IPS-18a (cell line): ENCODE measurements at regions not wholly inside any gene's neighbourhood (a gene's known extent, or its start where the extent isn't known, plus 50 kb on each side); places are given as distances from the start of the nearest gene placed in this dataset.

ENCODE experiments used
- H3K27ac ChIP-seq: one replicate; pipeline ENCODE4 v1.5.1; 2013; ENCODE audit warnings: low read length
- H3K27me3 ChIP-seq: one replicate; pipeline ENCODE4 v1.6.1; 2013; ENCODE audit warnings: mild to moderate bottlenecking, low read length; ENCODE audit not compliant: control insufficient read depth, insufficient read depth
- H3K36me3 ChIP-seq: one replicate; pipeline ENCODE4 v1.6.1; 2013; ENCODE audit warnings: low read depth, low read length; ENCODE audit not compliant: control insufficient read depth
- H3K4me1 ChIP-seq: one replicate; pipeline ENCODE4 v1.6.1; 2013; ENCODE audit warnings: low read depth, low read length; ENCODE audit not compliant: control insufficient read depth
- H3K4me3 ChIP-seq: one replicate; pipeline ENCODE4 v1.5.1; 2013; ENCODE audit warnings: low read length
- H3K9ac ChIP-seq: one replicate; pipeline ENCODE4 v1.6.1; 2013; ENCODE audit warnings: mild to moderate bottlenecking, low read length, moderate library complexity
- H3K9me3 ChIP-seq: one replicate; pipeline ENCODE4 v1.6.1; 2013; ENCODE audit warnings: low read depth, low read length; ENCODE audit not compliant: control insufficient read depth

DNA sequence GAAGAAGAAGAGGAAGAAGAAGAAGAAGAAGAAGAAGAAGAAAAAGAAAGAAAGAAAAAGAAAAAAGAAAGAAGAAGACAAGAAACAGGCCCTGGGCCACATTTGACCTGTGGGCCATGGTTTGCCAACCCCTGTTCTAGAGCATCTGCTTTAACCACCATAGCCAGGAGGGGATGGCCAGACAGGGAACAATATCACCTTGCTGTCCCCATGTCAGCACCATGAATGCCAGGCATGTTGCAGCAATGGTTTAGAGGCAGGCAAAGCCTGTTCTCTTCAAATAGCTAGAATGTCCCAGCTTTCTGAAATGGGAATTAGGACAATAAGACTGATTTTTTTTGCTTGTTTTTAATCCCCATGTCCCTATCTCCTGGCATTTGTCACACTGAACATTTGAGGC lies 338.6 kb upstream of the PLET1 start:
- no peak overlapping the region for H3K9ac ChIP-seq

DNA sequence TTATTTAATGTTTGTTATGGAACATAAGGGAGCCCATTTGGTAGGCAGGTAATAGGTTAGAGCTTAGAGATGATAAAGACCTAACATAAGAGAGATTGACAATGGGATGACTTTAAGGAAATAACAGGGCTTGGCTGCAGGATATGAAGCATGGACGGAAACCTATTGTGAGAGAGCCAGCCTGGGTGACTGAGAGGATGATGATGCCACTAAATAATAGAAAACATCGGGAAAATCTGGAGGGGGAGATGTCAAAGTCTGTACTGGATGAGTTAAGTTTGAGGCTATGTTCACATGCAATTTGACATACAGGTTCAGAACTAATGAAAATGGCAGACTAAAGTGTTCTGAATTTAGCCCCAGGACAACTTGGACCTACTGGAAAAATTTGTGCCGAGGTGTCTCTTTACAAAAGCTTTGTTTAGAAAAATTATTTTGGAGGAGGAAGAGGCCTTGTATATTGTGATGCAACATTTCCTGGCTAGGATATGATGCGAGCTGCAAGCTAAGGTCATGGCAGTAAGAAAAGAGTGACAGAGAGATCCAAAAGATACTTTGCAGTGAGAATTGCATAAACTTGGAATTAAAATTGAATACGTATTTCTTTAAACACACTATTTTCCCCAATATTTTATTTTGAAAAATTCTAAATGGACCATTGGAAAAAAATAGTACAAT lies 339.3 kb upstream of the PLET1 start:
- no peak overlapping the region for H3K9ac ChIP-seq
- no peak overlapping the region for H3K27ac ChIP-seq
- no peaks in the 10 kb centered on the region for H3K27me3 ChIP-seq
- peaks cover 10% of the 10 kb centered on the region for H3K4me1 ChIP-seq
- H3K4me3 ChIP-seq, result no peak overlapping the region
- no peaks in the 10 kb centered on the region for H3K36me3 ChIP-seq
- H3K9me3 ChIP-seq, result no peaks in the 10 kb centered on the region

More for the DNA sequence above, 338.6 kb upstream of the PLET1 start:
- Histone ChIP-seq H3K9me3 (no peaks in the 10 kb centered on the region), H3K27ac (no peak overlapping the region), H3K4me1 (peaks cover 10% of the 10 kb centered on the region), H3K36me3 (no peaks in the 10 kb centered on the region), H3K27me3 (no peaks in the 10 kb centered on the region), H3K4me3 (no peak overlapping the region)

DNA sequence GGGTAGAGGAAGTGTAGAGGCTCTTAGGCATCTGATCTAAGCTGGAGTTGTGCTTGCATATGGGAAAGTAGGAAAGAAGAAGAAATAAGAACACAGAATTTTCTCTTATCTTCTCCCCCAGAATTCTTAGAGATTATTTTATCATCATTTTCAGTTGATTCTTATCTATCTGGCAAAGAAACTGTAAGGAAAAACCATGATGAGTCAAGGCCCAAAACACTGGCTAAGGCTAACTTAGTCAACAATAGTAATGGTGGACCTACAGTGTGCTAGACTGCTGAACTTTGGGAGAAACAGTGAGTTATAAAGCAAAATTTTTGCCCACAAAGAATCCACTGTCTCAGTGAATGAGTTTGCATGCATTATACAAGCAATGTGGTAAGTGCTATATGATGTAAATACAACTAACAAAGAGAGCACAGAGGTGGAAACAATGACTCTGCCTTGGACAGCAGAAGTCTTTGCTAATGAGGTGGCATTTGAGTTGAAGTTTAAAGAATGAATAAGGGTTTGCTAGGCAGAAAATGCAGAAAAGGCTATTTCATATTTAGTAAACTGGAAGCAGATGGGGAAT lies 344.5 kb upstream of the PLET1 start:
- Histone ChIP-seq H3K27ac (no peak overlapping the region), H3K27me3 (no peaks in the 10 kb centered on the region), H3K4me3 (no peak overlapping the region), H3K36me3 (no peaks in the 10 kb centered on the region), H3K9ac (no peak overlapping the region), H3K9me3 (no peaks in the 10 kb centered on the region), H3K4me1 (no peaks in the 10 kb centered on the region)

DNA sequence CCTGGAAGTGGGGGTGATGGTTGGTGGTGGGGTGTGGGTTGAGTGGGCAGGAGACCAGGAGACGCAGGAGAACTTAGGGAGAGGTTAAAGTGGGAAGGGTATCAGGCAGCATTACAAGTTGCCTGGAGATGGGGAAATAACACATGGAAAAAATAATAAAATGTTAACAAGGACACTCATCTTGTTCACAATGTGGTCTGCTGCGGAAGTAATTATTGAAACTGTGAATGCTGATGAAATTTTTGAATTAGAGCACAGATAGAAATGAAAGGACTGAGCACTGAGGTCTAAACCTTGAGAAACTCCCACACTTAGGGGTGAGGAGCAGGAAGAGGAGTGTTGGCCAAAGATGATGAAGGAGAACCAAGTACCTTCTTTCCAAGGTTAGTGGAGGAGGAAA lies 346.0 kb upstream of the PLET1 start:
- Histone ChIP-seq H3K9me3 (no peaks in the 10 kb centered on the region), H3K27ac (no peak overlapping the region), H3K4me3 (no peak overlapping the region), H3K9ac (no peak overlapping the region), H3K27me3 (no peaks in the 10 kb centered on the region), H3K4me1 (no peaks in the 10 kb centered on the region), H3K36me3 (no peaks in the 10 kb centered on the region)

DNA sequence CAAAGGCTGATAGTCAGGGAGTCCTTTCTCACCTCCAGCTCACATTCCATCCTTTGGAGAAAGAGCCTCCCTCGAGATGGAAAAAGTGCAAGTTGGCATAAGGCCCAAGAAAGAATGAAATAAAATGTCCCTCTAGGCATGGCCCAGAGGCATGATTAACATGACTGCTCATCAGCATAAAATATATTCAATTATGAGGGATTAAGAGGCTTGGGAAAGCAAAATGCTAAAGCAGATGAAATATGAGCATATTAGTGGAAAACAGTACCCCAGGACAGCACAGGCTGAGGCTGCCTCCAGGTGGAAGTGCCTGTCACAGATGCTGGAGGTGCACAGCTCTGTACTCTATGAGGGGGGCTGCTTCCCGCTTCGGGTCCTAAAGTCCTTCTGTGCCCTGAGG lies 347.8 kb upstream of the PLET1 start:
- peaks cover 8% of the 10 kb centered on the region for H3K4me1 ChIP-seq

DNA sequence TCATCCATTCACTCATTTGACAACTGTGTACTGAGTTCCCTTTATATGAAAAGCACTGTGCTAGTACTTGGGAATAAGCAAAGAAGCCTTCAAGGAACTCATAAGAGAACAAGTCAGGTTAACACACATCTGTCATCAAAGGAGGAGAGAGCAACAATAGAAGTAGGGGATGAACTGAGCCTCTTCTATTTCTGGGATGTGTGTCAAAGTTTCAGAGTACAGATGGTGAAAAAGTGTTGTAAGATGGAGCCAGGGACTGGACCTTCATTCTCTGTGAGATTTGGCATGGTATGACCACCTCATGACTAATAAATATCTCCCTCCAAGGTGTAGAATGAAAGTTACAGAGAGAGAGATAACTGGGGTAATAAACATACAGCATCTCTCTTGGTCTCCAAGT lies 349.8 kb upstream of the PLET1 start:
- no peaks in the 10 kb centered on the region for H3K27me3 ChIP-seq
- no peak overlapping the region for H3K27ac ChIP-seq
- H3K36me3 ChIP-seq, result no peaks in the 10 kb centered on the region
- H3K4me1 ChIP-seq, result peaks cover 8% of the 10 kb centered on the region
- no peaks in the 10 kb centered on the region for H3K9me3 ChIP-seq
- no peak overlapping the region for H3K9ac ChIP-seq
- no peak overlapping the region for H3K4me3 ChIP-seq

More for the DNA sequence above, 347.8 kb upstream of the PLET1 start:
- no peak overlapping the region for H3K27ac ChIP-seq
- H3K27me3 ChIP-seq, result no peaks in the 10 kb centered on the region
- H3K9ac ChIP-seq, result no peak overlapping the region
- H3K4me3 ChIP-seq, result no peak overlapping the region
- no peaks in the 10 kb centered on the region for H3K9me3 ChIP-seq
- no peaks in the 10 kb centered on the region for H3K36me3 ChIP-seq

DNA sequence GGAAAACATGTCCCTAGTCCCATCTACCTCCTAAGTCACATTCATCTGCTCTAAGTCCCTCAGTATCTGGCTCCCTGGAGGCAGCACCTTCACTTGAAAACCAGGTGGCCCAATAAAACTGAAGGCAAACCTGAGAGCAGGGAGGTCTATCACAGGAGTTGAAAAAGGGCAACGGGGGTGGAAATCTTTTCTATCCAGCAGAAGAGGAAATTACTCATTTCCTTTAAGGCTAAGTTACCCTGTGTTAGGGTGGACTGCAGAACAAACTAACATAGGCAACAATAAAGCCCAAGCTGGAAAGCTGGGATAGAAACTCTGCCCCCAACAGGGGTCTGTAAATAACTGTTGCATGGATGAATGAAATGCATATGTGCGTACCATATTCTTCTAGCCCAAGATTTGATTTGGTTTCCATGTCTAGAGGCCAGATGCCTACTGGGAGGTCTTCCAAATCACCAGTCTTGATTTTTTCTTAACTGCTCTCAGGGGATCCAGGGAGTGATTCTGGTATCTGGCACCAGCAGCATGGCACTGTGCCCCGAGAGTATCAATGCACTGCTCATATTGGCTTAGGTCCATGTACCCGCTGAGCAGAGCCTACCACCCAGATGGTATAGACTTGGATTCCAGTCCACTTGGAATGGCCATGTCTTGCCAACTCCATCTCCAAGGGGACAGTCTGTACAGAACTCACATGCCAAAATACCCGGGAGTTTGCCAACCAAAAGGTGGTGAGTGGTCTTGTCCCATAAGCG lies 350.0 kb upstream of the NCAM1 start:
- Histone ChIP-seq H3K9ac (no peak overlapping the region), H3K27ac (no peak overlapping the region), H3K4me3 (no peak overlapping the region), H3K27me3 (no peaks in the 10 kb centered on the region), H3K9me3 (no peaks in the 10 kb centered on the region), H3K36me3 (no peaks in the 10 kb centered on the region), H3K4me1 (peaks cover 8% of the 10 kb centered on the region)

DNA sequence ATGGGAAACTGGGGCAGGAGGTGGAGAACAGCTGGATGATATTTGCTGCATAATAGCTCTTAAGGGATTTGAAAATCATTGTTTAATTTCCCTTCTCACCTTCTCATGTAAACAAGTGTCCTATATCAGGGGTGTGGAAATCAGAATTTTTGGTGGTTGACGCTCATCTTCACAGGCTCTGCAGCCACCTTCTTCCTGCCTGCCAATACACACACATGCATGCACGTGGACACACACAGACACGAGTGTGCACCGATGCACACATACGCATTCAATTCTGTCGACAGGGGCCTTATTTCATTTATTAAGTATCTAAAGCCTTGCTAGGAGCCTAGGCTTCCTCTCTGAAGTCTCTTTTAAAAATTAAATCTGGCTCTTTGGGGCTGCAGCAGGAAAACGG lies 349.4 kb upstream of the NCAM1 start:
- Histone ChIP-seq H3K4me1 (peaks cover 8% of the 10 kb centered on the region), H3K9me3 (no peaks in the 10 kb centered on the region), H3K36me3 (no peaks in the 10 kb centered on the region), H3K27me3 (no peaks in the 10 kb centered on the region), H3K27ac (no peak overlapping the region), H3K9ac (no peak overlapping the region), H3K4me3 (no peak overlapping the region)

DNA sequence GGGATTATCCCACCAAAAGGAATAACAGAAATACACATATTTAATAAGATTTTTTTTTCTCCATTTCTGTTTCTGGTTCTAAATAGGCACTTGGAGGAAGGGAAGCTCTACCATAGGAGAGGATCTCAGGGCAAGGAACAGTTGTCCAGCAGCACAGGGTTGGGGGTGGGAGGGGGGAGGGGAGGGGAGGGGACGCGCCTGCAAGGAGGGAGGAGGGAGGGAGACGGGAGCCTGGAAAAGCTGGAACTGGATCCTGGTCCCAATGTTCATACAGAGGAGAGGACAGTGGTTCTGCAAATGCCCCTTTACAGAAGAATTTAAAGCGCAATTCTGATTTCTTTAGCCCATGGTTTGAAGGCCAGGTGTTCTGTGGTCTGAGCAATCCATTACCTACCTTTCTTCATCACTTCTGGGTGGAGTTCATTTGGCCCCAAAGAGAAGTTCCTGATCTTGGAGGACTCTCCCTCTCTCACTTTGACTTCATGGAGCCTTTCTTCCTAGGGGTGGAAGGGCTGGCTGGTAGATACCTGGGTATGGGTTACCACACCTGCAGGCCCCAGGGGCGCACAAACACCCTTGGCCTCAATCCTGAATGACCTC lies 348.9 kb upstream of the NCAM1 start:
- H3K36me3 ChIP-seq, result no peaks in the 10 kb centered on the region
- H3K9ac ChIP-seq, result no peak overlapping the region
- H3K27ac ChIP-seq, result no peak overlapping the region
- H3K4me3 ChIP-seq, result no peak overlapping the region
- H3K27me3 ChIP-seq, result no peaks in the 10 kb centered on the region
- H3K4me1 ChIP-seq, result peaks cover 8% of the 10 kb centered on the region
- no peaks in the 10 kb centered on the region for H3K9me3 ChIP-seq

DNA sequence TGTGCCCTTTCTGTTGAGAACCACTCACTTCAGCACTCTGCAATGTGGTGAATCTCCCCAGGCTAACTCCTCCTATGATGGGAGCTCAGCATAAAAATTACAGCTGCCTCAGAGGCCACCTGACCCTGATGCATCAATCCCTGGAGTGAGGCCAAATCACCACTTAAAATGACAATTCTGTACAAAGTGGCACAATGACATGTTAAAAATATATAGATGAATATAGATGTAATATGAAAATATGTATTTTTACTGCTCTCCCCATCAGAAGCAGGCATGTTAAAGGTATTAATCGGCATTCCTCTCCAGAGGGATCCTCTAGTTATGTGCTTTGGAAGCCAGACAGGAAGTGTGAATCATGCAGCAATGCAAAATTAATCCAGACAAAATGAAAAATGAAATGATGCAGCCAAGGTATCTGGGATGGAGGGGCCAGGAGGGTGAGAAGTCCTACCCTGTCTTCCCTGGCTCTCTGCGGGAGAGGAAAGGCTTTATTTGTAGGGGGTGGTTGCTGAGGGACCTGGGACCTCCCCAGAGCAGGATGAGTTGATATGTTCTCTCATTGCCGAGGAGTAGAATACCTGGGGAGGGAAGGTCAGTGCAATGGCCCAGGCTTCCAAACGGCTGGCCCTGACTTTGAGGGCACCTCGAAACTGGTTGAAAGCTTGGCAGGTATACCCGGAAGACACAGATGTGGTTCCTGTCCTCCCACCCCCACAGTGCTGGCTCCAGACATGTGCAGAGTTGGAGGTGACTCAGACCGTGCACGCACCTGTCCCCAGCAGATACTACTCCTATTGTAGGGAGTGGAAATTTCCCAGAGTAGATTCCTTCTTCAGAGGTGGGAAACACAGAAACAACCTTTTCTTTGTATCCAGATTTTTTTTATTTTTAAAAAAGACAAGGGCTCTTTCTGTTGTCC lies 347.9 kb upstream of the NCAM1 start:
- H3K27ac ChIP-seq, result no peak overlapping the region

DNA sequence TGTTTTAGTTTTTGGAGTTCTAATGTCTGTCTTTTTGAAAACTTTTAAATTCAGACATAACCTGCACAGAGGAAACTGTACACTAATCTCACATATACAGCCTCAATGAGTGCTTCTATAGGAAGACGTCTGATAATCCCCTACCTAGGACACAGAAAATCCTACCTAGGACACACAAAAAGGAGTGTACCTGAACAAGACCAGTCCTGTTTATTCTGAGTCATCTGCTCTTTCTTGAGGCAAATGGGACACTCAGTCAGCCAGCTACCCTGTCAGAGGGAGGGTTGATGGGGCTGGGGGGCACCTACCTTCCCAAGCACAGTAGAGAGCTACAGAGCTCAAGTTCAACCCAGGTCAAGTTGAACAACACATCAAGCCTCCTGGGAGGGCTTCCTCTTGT lies 346.6 kb upstream of the NCAM1 start:
- Histone ChIP-seq H3K9me3 (no peaks in the 10 kb centered on the region), H3K4me1 (peaks cover 8% of the 10 kb centered on the region), H3K27me3 (no peaks in the 10 kb centered on the region), H3K4me3 (no peak overlapping the region), H3K9ac (no peak overlapping the region), H3K27ac (no peak overlapping the region), H3K36me3 (no peaks in the 10 kb centered on the region)

More for the DNA sequence above, 347.9 kb upstream of the NCAM1 start:
- H3K36me3 ChIP-seq, result no peaks in the 10 kb centered on the region
- no peak overlapping the region for H3K4me3 ChIP-seq
- H3K9me3 ChIP-seq, result no peaks in the 10 kb centered on the region
- no peaks in the 10 kb centered on the region for H3K27me3 ChIP-seq
- no peak overlapping the region for H3K9ac ChIP-seq
- peaks cover 8% of the 10 kb centered on the region for H3K4me1 ChIP-seq
